Uterus (tissue), 2 donors: ENCODE measurements at regions not wholly inside any gene's neighbourhood (a gene's known extent, or its start where the extent isn't known, plus 50 kb on each side); places are given as distances from the start of the nearest gene placed in this dataset.

Experiments used
- CTCF ChIP-seq, 4 experiments: fragments of 200-600 bp in 2 of 4; fragments of 450-650 bp in 2 of 4; sonication (generic) in 2 of 4; IDR thresholded peaks; one replicate each; pipeline ENCODE4 v1.5.1; 2016 to 2019; ENCODE audit warnings: antibody characterized with exemption in 4 of 4, mild to moderate bottlenecking in 2 of 4, moderate library complexity in 1 of 4
- POLR2A ChIP-seq, 2 donors: fragments of 450-650 bp; IDR thresholded peaks; one replicate each; pipeline ENCODE4 v1.6.1; 2016; ENCODE audit warnings: antibody characterized with exemption in 2 of 2, mild to moderate bottlenecking in 1 of 2, moderate library complexity in 1 of 2

GRCh38 chrX:134737061-134737460, 59.9 kb downstream of the PABIR2 start:
- no peak for TF ChIP-seq CTCF (IDR thresholded peaks at IDR 0.05)
- TF ChIP-seq POLR2A (IDR thresholded peaks at IDR 0.05) = no peak
